22Rv1 (cell line): ENCODE measurements at regions not wholly inside any gene's neighbourhood (a gene's known extent, or its start where the extent isn't known, plus 50 kb on each side); places are given as distances from the start of the nearest gene placed in this dataset.

ENCODE experiments used
- ZFX ChIP-seq: fragments of 450-650 bp; IDR thresholded peaks from 2 replicates; pipeline ENCODE4 v1.6.1; 2017; ENCODE audit warnings: antibody characterized with exemption, borderline replicate concordance
- TF ChIP-seq, protein P1 (sequence below): fragments of 450-650 bp; IDR thresholded peaks from 2 replicates; pipeline ENCODE4 v1.5.1; 2017; ENCODE audit warnings: mild to moderate bottlenecking

DNA sequence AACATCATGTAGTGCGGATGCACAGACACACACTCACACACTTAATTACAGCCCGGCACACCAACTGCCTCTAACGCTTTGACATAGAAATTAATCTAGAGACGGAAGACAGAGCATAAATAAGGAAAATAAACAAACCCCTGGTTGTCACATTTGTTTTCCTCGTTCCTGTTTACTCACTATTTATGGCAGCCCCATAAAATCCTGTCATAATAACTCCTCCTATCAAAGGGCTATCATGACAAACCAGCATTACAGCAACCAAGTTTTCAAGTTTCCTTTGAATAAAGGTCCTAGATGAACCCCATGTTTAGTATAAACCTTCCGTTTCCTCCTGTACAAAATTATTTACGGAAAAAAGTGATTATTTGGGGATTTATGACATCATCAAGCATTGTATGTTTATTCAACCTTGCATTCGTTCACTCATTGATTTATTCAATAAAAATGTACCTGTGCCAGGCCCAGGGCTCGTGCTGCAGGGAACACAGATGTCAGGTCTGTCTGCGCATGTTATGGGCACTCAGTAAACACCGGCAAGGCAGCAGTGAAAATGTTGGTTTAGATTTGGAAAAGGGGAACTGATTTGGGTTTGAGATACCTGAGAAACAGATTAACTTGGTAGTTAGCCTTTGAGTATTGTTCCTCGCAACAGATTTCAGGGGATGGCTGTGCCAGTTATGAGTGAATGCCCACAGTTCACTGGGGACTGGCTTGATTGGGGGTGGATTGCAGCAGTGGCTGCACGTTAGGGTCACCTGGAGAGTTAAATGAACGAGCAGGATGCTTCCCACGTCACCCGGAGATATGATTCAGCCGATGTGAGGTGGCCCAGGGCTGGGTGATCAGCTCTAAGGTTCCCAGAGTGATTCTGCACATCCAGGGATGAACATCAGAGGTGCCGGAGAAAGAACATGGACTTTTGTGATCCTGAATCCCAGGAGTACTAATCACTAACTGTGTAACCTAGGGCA, 295.3 kb upstream of the FOXQ1 start:
- TF ChIP-seq, protein P1, sequence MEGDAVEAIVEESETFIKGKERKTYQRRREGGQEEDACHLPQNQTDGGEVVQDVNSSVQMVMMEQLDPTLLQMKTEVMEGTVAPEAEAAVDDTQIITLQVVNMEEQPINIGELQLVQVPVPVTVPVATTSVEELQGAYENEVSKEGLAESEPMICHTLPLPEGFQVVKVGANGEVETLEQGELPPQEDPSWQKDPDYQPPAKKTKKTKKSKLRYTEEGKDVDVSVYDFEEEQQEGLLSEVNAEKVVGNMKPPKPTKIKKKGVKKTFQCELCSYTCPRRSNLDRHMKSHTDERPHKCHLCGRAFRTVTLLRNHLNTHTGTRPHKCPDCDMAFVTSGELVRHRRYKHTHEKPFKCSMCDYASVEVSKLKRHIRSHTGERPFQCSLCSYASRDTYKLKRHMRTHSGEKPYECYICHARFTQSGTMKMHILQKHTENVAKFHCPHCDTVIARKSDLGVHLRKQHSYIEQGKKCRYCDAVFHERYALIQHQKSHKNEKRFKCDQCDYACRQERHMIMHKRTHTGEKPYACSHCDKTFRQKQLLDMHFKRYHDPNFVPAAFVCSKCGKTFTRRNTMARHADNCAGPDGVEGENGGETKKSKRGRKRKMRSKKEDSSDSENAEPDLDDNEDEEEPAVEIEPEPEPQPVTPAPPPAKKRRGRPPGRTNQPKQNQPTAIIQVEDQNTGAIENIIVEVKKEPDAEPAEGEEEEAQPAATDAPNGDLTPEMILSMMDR = no peak
- no peak for TF ChIP-seq ZFX
